ENCODE measurements at regions not wholly inside any gene's neighbourhood (a gene's known extent, or its start where the extent isn't known, plus 50 kb on each side); places are given as distances from the start of the nearest gene placed in this dataset.

DNA sequence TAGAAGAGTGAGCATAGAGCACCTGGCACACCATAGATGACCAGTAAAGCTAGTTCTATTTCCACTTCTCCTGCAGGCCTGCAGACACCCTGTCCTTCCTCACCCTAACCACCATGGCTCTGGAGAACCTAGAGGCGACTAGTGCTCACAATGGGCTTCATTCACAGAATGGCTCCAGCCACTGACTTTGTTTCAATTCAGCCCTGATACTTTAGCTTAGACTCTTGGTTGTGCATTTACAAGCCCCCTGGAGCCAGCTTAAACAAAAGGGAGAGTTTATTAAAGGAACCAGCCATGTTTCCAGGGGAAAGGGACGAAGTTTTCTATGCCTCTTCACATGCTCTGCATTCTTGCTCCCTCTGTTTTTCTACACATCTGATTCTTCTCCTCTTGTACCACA lies 123.7 kb downstream of the NAV1 start:
- TF ChIP-seq POLR2A (IDR thresholded peaks at IDR 0.05) = no peak
- TF ChIP-seq POLR2AphosphoS5 (IDR thresholded peaks at IDR 0.05) = no peak
